Smooth muscle cell (in vitro differentiated cells): ENCODE measurements at regions not wholly inside any gene's neighbourhood (a gene's known extent, or its start where the extent isn't known, plus 50 kb on each side); places are given as distances from the start of the nearest gene placed in this dataset. TPM values are rescaled to one million over a fixed set of nuclear protein-coding genes. Genes with fewer than 3 reads are reported as not detected.

Experiments
- microRNA-seq: library from miRNA; unstranded; fragments of <30 nt; microRNA quantifications from one replicate; pipeline ENCODE4, GENCODE V29; 2016; ENCODE audit warnings: borderline number of aligned reads
- small RNA-seq: library from RNA; depleted of rRNA; stranded (forward); fragments of <200 nt; gene quantifications from one replicate; pipeline ENCODE3, GENCODE V24; 2014

Small RNA genes lying in the stretch of these regions (microRNA-seq; reads per million reads assigned to microRNA genes)
- gene MIR4255, result not detected

Small RNA genes lying in the stretch of these regions (small RNA-seq; reads per million reads assigned to genes)
- gene MIR4255, result not detected
- gene RNA5SP43, result not detected
- not detected for gene RNU6-636P
- gene RPS29P6, result not detected
